NOMO-1 treated with dmso at 0.1 percent for 144 hours (cell line): ENCODE measurements at regions not wholly inside any gene's neighbourhood (a gene's known extent, or its start where the extent isn't known, plus 50 kb on each side); places are given as distances from the start of the nearest gene placed in this dataset.
"Not testable (repeated sequence)": the region's sequence is repeated elsewhere in the genome, so short reads cannot be mapped to it uniquely, and the experiment has no call there.

Source experiments
- DNase-seq: peaks from one replicate; lab custom pipeline; 2025; ENCODE audit not compliant: unreplicated experiment; lab: John Stamatoyannopoulos, UW

DNA sequence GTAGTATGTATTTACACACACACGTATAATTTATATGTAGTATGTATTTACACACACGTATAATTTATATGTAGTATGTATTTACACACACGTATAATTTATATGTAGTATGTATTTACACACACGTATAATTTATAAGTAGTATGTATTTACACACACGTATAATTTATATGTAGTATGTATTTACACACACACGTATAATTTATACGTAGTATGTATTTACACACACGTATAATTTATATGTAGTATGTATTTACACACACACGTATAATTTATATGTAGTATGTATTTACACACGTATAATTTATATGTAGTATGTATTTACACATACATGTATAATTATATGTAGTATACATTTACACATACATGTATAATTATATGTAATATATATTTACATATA is 398.5 kb upstream of the CRIM1 start:
- DNase-seq: not testable (repeated sequence)

- no peak for DNase-seq
Measured at GRCh38 chr2:35946478-35946877, 409.1 kb upstream of the CRIM1 start.

GRCh38 chr2:35938838-35939237 is 416.7 kb upstream of the CRIM1 start:
- DNase-seq: no peak

DNA sequence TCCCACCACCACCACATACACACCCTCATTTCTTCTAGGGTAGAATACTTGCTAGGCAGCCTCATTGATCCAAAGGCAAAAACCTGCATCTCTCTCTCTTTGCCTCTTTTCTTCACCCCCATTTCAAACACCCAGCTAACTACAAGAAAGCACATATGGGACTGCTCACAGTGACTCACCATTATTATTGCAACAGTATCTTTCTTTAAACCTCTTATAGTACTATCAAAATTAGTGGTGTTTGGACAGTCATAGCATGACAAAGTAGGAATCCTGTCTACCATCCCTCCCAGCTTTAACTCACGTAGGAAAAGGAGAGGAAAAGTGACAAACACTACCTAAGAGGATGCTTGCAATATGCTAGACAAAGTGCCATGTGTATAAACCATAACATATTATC is 422.5 kb upstream of the CRIM1 start:
- no peak for DNase-seq

DNA sequence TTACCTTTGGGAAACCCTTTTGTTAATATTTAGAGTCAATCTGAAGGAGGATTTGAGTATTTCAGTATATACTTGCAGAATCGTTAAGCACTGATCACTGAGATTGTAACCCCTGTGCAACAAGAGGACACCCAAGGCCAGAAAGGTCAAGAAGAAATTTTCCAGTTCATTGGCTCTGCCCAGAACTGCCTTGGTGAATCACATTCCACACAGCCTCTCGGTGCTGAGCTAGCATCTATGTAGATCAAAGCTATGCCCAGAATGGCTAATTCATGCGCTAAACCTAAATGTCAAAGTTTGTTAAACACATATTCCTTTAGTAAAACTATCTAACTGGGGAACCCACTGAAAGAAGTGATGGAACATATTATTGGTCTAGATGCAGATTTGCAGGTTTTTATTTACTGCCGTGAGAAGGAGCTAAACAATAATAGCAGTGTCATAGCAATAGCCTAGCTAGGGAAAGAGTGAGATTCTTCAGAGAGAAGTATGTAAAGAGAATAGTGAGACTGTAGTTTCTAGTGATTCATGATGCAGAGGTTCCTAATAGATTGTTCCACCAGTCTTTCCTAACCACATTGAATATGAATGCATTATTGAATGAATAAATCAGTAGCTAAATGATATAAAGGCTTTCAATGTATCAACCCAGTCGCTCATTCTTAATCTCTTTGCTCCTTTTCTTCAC is 423.2 kb upstream of the CRIM1 start:
- DNase-seq: no peak

DNA sequence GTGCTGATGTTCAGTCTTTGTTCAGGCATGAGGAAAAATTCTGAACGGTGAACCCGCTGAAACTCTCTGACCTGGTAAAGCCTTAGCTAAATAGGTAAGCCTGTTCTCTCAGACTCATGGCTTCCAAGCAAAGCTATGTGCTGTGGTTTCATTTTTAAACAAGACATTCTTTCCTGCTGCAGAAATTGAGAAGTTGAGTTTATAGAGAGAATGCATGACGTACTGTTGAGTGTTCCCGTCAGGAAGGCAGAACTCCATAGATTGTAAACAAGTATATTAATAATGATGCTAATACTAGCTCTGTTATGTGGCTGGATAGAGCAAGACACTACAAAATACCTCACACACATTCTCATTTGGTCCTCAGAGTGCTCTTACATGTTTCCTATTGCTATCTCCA is 424.0 kb upstream of the CRIM1 start:
- DNase-seq: no peak

- no peak for DNase-seq
Measured at GRCh38 chr2:35931115-35931514, 424.5 kb upstream of the CRIM1 start.

GRCh38 chr2:35929551-35929950 is 426.0 kb upstream of the CRIM1 start:
- no peak for DNase-seq

DNA sequence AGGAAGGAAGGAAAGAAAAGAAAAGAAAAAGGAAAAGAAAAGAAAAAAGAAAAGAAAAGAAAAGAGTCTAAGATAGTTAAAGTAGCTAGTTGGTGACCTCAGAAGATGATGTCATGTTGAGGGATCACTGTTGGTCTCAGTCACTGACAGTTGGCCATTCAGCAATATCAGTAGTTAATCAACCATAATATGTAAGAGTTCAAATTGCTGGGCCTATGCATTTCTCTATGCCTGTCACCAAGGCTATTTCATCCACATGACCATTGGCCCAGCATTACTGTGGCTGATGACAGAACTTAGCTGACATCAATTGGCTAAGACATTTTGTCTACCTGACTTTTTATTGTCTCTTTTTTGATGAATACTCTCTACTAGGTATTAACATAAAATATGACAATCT is 435.5 kb upstream of the CRIM1 start:
- no peak for DNase-seq

DNA sequence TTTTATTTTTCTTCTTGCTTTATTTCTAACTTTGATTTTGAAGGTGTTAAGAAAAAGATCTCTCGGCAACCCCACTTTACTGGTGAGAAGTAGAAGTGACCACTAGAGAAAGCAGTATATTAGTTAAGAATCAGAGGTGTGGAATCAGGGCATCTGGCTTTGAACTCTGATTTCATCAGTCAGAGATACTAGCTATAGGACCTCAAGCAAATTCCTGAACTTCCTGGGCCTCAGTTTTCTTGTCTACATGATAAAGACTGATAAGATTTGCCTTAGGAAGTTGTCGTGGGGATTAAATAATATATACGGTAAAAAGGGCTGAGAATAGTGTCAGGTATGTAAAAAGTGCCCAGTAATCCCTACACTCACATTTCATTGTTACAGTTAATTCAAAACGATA is 440.3 kb upstream of the CRIM1 start:
- DNase-seq: no peak

- no peak for DNase-seq
Measured at GRCh38 chr2:35891936-35892335, 463.6 kb upstream of the CRIM1 start.

- DNase-seq: no peak
Measured at GRCh38 chr2:35891528-35891927, 464.1 kb upstream of the CRIM1 start.

DNA sequence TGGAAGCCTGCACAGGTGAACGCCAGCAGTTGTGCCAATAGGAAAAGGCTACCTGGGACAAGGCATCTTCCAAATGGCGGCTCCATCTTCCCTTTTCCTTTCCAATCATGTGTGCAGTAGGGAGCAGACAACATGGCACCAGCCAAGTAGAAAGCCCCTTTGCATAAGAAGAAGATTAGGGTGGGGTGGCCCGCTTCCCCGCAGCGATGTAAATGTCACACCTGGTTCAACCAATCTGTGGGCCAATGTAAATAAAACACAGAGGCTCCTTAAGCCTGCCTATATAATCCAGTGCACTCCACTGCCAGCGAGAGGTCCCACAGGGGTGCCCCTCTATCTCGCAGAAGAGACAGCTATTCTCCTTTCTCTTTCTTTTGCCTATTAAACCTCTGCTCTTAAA is 468.4 kb upstream of the CRIM1 start:
- no peak for DNase-seq

DNA sequence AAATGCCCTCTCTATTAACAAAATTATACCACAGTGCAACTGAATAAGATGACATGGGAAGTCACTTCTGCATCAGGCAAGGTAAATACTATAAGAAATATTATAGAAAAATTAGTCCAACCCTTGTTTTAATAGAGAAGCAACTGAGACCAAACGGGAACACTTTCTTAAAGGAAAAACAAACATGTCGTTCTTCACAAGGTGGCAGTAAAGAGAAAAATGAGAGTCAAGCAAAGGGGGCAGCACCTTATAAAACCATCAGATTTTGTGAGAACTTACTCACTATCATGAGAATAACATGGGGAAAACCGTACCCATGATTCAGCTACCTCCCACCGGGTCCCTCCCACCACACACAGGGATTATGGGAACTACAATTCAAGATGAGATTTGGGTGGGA is 481.7 kb upstream of the CRIM1 start:
- DNase-seq: no peak

GRCh38 chr2:35871672-35872071 is 483.9 kb upstream of the CRIM1 start:
- DNase-seq: no peak

GRCh38 chr2:35870713-35871112 is 484.9 kb upstream of the CRIM1 start:
- DNase-seq: no peak

DNA sequence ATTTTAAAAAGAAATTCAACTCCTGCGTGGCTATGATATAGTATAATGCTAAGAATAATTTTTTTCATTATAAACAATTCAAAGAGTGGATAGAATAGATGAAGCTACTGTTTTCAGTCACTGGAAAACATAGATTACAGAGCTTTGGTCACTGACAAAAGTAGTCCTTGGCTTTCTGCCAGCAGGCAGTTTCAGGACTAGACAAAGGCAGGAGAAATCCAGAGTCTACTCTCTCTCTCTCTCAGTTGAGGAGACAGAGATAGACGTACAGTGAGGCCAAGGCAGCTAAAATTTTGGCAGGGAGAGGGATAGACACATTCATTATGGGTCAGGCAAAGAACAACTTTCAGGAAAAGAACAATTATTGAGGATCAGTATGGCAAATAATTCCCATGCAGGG is 491.4 kb upstream of the CRIM1 start:
- DNase-seq: no peak

DNA sequence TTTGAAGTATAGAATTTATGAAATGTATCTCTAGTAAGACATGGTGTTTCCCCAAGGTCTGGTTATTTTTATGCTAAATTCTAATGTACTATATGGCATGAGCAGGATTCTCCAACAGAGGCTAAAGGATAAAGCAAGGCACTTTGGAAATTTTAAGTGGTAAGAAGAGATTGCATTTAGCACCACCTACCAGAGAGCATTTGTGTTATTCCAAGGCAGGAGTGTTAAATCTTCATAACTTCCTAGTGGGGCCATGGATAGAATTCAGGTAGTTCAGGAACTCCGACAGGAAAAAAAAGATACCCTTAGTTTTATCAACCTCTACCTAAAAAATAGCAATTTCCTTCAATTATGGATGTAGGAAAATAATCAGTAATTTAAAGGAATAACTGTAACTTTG is 497.4 kb upstream of the CRIM1 start:
- no peak for DNase-seq

GRCh38 chr2:35857498-35857897 is 498.1 kb upstream of the CRIM1 start:
- DNase-seq: no peak

DNA sequence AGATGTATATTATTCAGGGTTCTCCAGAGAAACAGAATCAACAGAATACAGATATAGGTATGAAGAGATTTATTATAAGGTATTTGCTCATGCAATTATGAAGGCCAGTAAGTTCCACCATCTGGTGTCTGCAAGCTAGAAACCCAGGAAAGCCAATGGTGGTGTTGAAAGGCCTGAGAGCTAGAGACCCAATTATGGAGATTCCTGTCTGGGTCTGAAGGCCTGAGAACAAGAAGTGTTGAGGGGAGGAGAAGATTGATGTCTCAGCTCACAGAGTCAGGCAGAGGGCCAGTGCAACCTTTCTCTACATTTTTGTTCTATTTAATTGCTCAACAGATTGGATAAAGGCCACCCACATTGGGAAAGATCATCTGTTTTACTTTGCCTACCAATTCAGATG is 524.2 kb upstream of the CRIM1 start:
- no peak for DNase-seq

- no peak for DNase-seq
Measured at GRCh38 chr2:35830833-35831232, 524.7 kb upstream of the CRIM1 start.

DNA sequence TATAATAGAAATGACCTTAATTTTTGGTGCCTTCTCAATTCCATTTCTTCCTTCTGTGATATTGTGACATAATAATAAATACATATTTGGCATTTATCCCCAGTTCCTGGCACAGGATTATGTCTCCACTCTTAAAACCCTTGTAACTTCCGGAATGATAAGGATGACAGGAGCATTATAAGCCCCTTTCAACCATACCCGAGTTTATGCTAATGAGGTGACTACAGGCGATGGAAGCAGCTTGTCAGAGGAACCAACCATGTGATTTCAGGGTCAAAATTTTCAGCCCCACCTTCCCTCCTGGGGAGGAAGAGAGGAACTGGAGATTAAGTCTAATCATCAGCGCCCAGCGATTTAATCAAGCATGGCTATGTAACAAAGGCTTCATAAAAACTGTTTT is 528.5 kb upstream of the CRIM1 start:
- no peak for DNase-seq

DNA sequence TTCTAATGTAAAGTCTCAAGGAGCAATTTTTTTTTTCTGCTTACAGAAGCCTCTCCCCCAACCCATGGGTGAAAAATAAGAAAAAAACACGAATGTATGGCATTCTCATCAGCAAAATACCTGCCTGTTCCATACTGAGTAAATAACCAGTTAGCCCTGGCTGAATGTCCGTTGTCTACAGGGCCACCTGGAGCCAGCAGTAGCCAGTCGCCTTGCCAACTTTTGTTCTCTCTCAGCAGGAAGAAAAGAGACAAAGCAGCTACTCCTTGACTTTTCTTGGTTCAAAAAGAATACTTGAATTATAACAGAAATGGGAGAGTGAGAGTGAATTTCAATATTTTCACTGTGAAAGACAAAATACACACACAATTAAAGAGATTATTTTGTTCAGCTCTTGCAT is 532.9 kb upstream of the CRIM1 start:
- DNase-seq: no peak

DNA sequence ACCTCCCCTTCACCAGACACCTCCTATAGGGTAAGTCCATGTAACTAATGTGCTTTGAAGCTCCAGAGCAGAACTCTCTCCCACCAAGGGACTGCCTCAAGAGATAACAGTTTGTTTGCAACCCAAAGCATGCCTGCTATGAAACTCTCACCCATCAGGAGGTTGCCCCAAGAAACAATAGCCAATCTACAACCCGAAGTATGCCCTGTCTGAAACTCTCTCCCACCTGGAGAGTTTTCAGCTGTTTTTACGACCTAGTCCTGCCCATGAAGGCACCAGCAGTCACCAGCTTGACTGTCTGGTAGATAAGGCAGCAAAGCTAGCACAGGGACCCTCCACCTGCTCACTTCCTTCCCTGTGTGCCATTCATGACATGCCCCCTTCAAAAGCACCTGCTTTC is 533.9 kb upstream of the CRIM1 start:
- DNase-seq: no peak
